Left kidney (tissue), 1 donor: ENCODE measurements at regions not wholly inside any gene's neighbourhood (a gene's known extent, or its start where the extent isn't known, plus 50 kb on each side); places are given as distances from the start of the nearest gene placed in this dataset.
"Not testable (repeated sequence)": the region's sequence is repeated elsewhere in the genome, so short reads cannot be mapped to it uniquely, and the experiment has no call there.

Source experiments
- DNase-seq: peaks from one replicate; pipeline ENCODE4 v3.0.0-alpha.2; 2013

DNA sequence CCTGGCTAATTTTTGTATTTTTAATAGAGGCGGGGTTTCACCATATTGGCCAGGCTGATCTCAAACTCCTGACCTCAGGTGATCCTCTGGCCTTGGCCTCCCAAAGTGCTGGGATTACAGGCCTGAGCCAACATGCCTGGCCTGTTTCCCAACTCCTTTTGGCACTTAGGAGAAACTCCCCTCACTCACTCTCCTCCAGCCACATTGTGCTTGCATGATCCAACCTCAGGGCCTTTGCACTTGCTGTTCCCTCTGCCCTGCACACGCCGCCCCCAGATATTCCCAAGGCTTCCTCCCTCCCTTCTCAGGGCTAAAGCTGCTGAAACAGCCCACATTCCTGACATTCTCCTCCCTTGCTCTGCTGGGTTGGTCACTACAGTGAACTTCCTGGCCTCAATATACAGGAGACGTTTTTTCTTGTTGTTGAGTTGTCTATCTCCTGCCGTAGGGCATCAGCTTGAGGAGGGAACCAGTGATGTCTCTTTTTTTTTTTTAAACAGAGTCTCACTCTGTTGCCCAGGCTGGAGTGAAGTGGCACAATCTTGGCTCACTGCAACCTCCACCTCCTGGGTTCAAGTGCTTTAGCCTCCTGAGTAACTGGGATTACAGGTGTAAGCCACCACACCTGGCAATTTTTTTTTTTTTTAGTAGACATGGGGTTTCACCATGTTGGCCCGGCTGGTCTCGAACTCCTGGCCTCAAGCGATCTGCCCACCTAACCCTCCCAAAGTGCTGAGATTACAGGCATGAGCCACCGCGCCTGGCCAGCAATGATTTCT lies 61.4 kb upstream of the PTPN1 start:
- not testable (repeated sequence) for DNase-seq

DNA sequence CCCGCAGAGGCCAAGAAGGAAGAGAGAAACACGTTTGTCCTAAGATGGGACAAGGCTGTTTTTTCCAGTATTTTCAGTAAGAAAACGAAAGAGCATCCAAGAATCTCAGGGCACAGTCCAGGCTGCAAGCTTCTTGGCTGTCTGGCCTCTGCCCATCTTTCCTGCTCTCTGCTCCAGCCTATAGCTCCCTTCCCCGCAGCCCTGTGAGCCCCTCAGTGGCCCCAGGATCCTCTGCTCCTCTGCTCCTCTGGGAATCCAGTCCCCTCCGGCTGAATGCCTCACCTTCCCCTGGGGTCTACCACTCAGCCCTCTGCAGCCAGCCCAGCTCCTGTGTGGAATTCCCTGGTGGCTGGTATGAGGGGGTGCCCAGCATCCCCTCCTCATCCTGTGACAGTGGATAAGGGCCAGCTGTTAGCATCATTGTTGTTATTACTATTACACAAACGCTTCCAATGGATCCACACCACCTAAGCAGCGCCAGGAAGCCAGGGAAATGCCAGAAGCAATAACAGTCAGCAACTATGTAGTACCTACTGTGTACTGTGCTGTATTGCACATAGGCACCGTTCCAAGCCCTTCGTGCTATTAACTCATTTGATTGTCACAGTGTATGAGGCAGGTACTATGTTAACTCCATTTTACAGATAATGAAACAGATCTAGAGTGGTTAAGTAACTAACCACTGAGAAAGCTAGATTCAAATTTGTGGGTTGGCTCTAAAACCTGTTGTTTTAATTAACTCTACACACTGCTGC lies 60.3 kb upstream of the PTPN1 start:
- no peak for DNase-seq

GRCh38 chr20:50450493-50450826 lies 59.7 kb upstream of the PTPN1 start:
- no peak for DNase-seq

DNA sequence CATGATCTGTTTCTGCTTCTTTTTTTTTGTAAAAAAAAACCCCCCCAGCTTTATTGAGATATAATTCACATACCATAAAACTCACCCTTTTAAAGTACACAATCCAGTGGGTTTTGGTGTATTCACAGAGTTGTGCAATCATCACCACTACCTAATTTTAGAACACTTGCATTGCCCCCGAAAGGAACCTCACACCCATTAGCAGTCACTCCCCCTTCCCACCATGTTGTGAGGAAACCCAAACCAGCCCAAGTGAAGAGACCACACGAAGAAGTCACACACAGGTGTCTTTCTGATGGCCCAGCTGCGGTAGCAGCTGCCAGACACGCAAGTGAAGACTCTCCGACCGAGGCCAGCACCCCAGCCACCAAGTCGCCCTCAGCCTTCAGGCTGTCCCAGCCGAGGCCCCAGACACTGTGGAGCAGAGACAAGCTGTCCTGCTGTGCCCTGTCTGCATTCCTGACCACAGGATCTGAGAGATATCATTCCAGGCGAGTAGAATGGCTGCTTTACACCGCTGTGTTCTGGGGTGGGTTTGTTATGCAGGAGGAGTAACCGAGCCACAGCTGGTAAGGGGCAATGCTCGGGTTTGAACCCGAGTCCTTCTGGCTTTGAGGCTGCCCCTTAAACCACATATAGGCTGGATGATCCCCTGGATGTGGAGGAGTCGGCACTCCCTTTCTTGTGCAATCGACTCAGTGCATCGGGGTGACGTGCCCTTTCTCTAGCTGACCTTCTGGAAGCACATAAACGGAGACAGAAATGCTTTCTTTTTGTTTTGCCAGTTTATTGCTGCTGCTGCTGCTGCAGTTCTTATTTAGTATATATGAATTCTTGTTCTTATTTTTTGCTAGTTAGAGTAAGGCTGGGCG lies 59.1 kb upstream of the PTPN1 start:
- no peak for DNase-seq

GRCh38 chr20:50451792-50452425 lies 58.3 kb upstream of the PTPN1 start:
- not testable (repeated sequence) for DNase-seq

DNA sequence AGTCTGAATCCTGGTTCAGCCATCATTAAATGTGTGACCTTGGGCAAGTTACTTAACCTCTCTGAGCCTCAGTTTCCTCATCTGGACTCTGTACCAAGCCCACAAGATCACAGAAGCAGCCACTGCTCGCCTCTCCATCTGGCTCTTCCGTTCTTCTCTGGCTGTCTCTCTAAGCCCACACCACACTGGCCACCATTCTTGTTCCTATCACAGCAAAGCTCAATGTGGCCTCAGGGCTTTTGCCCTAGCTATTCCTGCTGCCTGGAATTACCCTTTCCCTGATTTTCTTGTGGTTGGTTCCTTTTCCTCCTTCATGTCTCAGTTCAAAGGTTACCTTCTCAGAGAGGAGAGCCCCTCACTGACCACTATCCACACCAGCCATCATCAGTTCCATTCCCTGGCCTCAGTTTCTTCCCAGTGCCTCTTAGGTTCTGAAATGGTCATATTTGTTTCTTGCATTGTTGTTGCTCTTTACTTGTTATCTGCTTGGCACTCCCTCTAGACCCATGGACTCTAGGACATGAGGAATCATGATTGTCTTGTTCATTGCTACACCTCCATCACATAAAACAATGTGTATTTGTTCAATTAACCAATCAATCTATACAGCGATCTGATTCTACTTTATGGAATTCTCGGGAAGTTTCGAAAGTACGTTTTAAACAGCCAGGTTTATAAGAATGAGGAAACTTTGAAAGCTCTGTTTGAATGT lies 56.5 kb upstream of the PTPN1 start:
- DNase-seq, result no peak

- DNase-seq, result not testable (repeated sequence)
These were observed 54.9 kb upstream of the PTPN1 start for GRCh38 chr20:50455245-50455644.

GRCh38 chr20:50455656-50456451 lies 54.3 kb upstream of the PTPN1 start:
- no peak for DNase-seq

DNA sequence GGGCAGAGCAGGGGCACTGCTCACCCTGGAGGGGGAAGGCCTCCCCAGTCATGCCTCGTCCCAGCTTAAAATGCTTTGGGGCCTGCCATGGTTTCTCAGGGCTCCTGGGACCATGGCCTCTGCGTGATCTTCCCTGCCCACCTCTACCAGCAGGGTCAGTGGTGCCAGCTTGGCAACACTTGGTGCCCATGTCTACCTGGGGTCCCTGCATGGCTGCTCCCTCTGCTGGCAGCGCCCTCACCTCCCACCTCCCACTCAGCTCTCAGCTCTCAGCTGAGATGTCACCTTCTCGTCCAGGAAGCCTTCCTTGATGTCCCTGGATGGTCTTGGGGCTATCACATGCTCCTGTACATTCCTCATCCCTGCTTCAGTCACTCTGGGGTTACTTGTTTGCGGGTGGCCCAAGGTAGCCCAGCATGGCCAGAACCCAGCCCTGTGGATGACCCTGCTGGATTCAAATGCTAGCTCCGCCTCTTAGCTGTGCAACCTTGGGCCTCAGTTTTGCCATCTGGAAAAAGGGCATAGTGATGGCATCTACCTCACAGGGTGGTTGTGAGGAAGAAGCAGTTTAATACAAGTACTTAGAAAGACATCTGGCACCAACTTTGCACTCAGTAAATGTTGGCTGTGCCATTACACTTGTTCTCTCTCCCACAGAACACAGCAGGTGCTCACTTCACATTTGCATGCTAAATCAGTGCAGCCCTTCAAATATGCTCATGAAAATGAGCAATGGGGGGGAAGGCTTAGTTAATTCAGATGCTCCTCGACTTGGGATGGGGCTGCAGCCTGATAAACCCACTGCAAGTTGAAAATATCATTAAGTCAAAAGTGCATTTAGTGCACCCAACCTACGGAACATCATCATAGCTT lies 53.5 kb upstream of the PTPN1 start:
- DNase-seq, result no peak

DNA sequence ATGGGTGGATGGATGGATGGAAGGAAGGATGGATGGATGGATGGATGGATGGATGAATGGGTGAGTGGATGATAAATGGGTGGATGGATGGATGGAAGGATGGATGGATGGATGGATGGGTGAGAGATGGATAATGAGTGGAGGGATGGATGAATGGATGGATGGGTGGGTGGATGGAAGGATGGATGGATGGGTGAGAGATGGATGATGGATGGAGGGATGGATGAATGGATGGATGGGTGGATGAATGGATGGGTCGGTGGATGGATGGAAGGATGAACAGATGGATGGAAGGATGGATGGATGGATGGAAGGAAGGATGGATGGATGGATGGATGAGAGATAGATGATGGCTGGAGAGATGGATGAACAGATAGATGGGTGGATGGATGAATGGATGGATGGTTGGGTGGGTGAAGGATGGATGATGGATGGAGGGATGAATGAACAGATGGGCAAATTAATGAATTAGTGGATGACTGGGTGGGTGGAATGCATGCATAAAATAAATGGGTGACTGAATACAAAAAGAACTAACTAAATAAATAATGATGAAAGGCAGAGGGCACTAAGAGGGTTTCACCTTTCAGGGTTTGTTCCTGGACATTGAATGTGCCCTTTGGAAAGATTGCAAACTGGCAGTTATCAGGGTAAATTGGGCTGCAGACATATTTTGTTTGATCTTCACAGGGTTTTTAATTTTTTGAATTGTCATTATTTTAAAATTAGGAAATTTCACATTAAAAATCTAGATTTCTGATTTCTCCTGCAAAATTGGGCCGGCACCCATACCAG lies 50.9 kb upstream of the PTPN1 start:
- DNase-seq, result no peak

DNA sequence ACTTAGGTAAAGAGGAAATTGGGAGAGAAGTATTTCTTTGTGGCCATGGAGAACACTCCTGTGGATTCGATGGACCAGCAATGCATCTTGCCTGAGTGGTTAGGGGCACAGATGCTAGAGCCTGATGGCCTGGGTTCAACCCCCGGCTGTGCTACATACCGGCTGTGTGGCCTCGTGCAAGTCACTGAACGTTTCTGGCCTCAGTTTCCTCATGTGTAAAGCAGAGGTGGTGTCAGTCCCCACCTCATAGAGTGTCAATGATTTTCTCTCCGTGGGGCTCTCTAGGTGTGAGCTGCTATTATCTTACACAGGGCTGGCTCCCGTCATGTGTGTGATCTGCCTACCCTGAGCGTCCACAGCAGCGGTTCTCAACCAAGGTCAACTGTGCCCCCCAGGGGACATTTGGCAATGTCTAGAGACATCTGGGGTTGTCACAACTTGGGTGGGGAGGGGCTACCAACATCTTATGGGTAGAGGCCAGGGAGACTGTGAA lies 50.0 kb upstream of the PTPN1 start:
- DNase-seq, result no peak
